GM23338 (cell line): ENCODE measurements at regions not wholly inside any gene's neighbourhood (a gene's known extent, or its start where the extent isn't known, plus 50 kb on each side); places are given as distances from the start of the nearest gene placed in this dataset.

Experiments used
- ATAC-seq: fragments of 200-7000 bp; cut with Tn5 transposase; 3 replicates; pipeline ENCODE4 v1.9.1; 2020
- DNase-seq: peaks from one replicate; pipeline ENCODE4 v3.0.0-alpha.2; 2015; ENCODE audit warnings: low spot score
- H2AFZ ChIP-seq: fragments of 200-600 bp; sonication (generic); 2 replicates; pipeline ENCODE4 v1.8.0; 2016; ENCODE audit warnings: antibody characterized with exemption, mild to moderate bottlenecking, moderate library complexity
- H3F3A ChIP-seq: fragments of 200-600 bp; sonication (generic); replicated peaks from 2 replicates; pipeline ENCODE4 v1.8.0; 2017; ENCODE audit warnings: antibody characterized with exemption, mixed run types, low read depth
- H3K27ac ChIP-seq: fragments of 200-600 bp; sonication (generic); 2 replicates; pipeline ENCODE4 v1.6.1; 2016; ENCODE audit warnings: low read depth
- H3K27me3 ChIP-seq: fragments of 200-600 bp; sonication (generic); 2 replicates; pipeline ENCODE4 v1.8.0; 2016; ENCODE audit warnings: mild to moderate bottlenecking, mixed run types, moderate library complexity; ENCODE audit not compliant: insufficient read depth
- H3K36me3 ChIP-seq: fragments of 200-600 bp; sonication (generic); 2 replicates; pipeline ENCODE4 v1.8.0; 2016; ENCODE audit warnings: mild to moderate bottlenecking; ENCODE audit not compliant: insufficient read depth
- H3K4me1 ChIP-seq: fragments of 200-600 bp; sonication (generic); 2 replicates; pipeline ENCODE4 v1.8.0; 2016; ENCODE audit warnings: mild to moderate bottlenecking, moderate library complexity; ENCODE audit not compliant: insufficient read depth
- H3K4me2 ChIP-seq: fragments of 200-600 bp; sonication (generic); 2 replicates; pipeline ENCODE4 v1.7.1; 2017; ENCODE audit warnings: mixed run types
- H3K4me3 ChIP-seq: fragments of 200-600 bp; sonication (generic); 2 replicates; pipeline ENCODE4 v1.6.1; 2016; ENCODE audit warnings: mixed run types
- H3K79me2 ChIP-seq: fragments of 200-600 bp; sonication (generic); replicated peaks from 2 replicates; pipeline ENCODE4 v1.8.0; 2017; ENCODE audit warnings: mild to moderate bottlenecking; ENCODE audit not compliant: insufficient read depth
- H3K9me2 ChIP-seq: fragments of 200-600 bp; sonication (generic); 2 replicates; pipeline ENCODE4 v1.8.0; 2017; ENCODE audit not compliant: insufficient read depth
- H4K20me1 ChIP-seq: fragments of 200-600 bp; sonication (generic); replicated peaks from 2 replicates; pipeline ENCODE4 v1.8.0; 2017; ENCODE audit warnings: mild to moderate bottlenecking; ENCODE audit not compliant: insufficient read depth
- H3K27ac Mint-ChIP-seq: 2 replicates; pipeline ENCODE4 v1.8.0; 2020; ENCODE audit warnings: inconsistent platforms, mild to moderate bottlenecking, moderate library complexity, mixed read lengths
- H3K27me3 Mint-ChIP-seq: 3 replicates; pipeline ENCODE4 v1.8.0; 2022; ENCODE audit warnings: low read depth, mild to moderate bottlenecking, moderate library complexity, mixed read lengths, inconsistent platforms; ENCODE audit not compliant: insufficient read depth, poor library complexity
- H3K36me3 Mint-ChIP-seq: 3 replicates; pipeline ENCODE4 v1.8.0; 2021; ENCODE audit warnings: low read depth, mild to moderate bottlenecking, inconsistent platforms, moderate library complexity, mixed read lengths
- H3K4me1 Mint-ChIP-seq: 3 replicates; pipeline ENCODE4 v1.8.0; 2020; ENCODE audit warnings: mild to moderate bottlenecking, inconsistent platforms, mixed read lengths
- H3K4me3 Mint-ChIP-seq: 3 replicates; pipeline ENCODE4 v1.8.0; 2021; ENCODE audit warnings: moderate library complexity, mild to moderate bottlenecking, inconsistent platforms, mixed read lengths
- H3K9me3 Mint-ChIP-seq: 3 replicates; pipeline ENCODE4 v1.8.0; 2020; ENCODE audit warnings: moderate library complexity, mild to moderate bottlenecking, inconsistent platforms, mixed read lengths
- CTCF ChIP-seq, 2 experiments: fragments of 200-600 bp in 1 of 2; sonication (generic) in 1 of 2; conservative IDR thresholded peaks; 2 replicates each; pipeline versions ENCODE4 v1.5.1 to v1.6.1; 2016 to 2017; ENCODE audit warnings: antibody characterized with exemption in 2 of 2, low read depth in 2 of 2, mild to moderate bottlenecking in 2 of 2, moderate library complexity in 1 of 2
- ETS1 ChIP-seq: IDR thresholded peaks from 2 replicates; pipeline ENCODE4 v1.6.1; 2016; ENCODE audit warnings: antibody characterized with exemption
- EZH2 ChIP-seq: fragments of 200-600 bp; sonication (generic); IDR thresholded peaks from one replicate; pipeline ENCODE4 v1.8.0; 2017; ENCODE audit warnings: antibody characterized with exemption, mild to moderate bottlenecking, low read depth; ENCODE audit not compliant: unreplicated experiment
- EZH2phosphoT487 ChIP-seq: fragments of 200-600 bp; sonication (generic); IDR thresholded peaks from one replicate; pipeline ENCODE4 v1.8.1; 2018; ENCODE audit warnings: antibody characterized with exemption; ENCODE audit not compliant: unreplicated experiment
- ZNF462 ChIP-seq: fragments of 250-450 bp; sonication (Bioruptor Pico); IDR thresholded peaks from 2 replicates; pipeline ENCODE4 v1.5.0; 2020; ENCODE audit warnings: mild to moderate bottlenecking, moderate library complexity

GRCh38 chr20:52890130-52890529 is 82.0 kb upstream of the TSHZ2 start:
- H3K36me3 ChIP-seq, result no peaks in the 10 kb centered on the region
- H3K4me2 ChIP-seq, result no peak overlapping the region
- no peaks in the 10 kb centered on the region for H3F3A ChIP-seq
- no peaks in the 10 kb centered on the region for H3K4me1 Mint-ChIP-seq
- TF ChIP-seq ETS1 (no peak), CTCF (conservative IDR thresholded peaks at IDR 0.05; ENCODE audit: low read depth in 2 of 2) (no peak), ZNF462 (CRISPR knock-in tag) (no peak), EZH2phosphoT487 (no peak), EZH2 (no peak)
- H3K4me3 Mint-ChIP-seq, result no peak overlapping the region
- no peaks in the 10 kb centered on the region; the same call in 1 of the 2 replicates for H3K9me2 ChIP-seq
- no peaks in the 10 kb centered on the region for H3K9me3 Mint-ChIP-seq
- H3K4me1 ChIP-seq, result no peaks in the 10 kb centered on the region
- H2AFZ ChIP-seq, result no peak overlapping the region
- H3K4me3 ChIP-seq, result no peak overlapping the region
- no peak overlapping the region for H3K27ac ChIP-seq
- H3K27ac Mint-ChIP-seq, result no peak overlapping the region
- no peak for ATAC-seq
- H3K36me3 Mint-ChIP-seq, result no peaks in the 10 kb centered on the region
- no peaks in the 10 kb centered on the region for H3K27me3 ChIP-seq
- no peak for DNase-seq
- no peaks in the 10 kb centered on the region for H3K79me2 ChIP-seq
- no peaks in the 10 kb centered on the region for H4K20me1 ChIP-seq
- H3K27me3 Mint-ChIP-seq, result no peaks in the 10 kb centered on the region
